Ascending aorta (tissue), 2 donors: ENCODE measurements at regions not wholly inside any gene's neighbourhood (a gene's known extent, or its start where the extent isn't known, plus 50 kb on each side); places are given as distances from the start of the nearest gene placed in this dataset.

Experiments
- DNase-seq, 2 donors: peaks; one replicate each; pipeline ENCODE4 v3.0.0-alpha.2; 2019; ENCODE audit warnings: low spot score in 2 of 2
- H3K27ac ChIP-seq, 2 donors: fragments of 200-600 bp; sonication (generic); one replicate each; pipeline ENCODE4 v1.5.1; 2016 to 2017; ENCODE audit warnings: mild to moderate bottlenecking in 1 of 2
- H3K27me3 ChIP-seq: fragments of 200-600 bp; sonication (generic); one replicate; pipeline ENCODE4 v1.5.1; 2017
- H3K36me3 ChIP-seq, 2 donors: fragments of 200-600 bp; sonication (generic); one replicate each; pipeline ENCODE4 v1.5.1; 2016
- H3K4me1 ChIP-seq, 2 donors: fragments of 200-600 bp; sonication (generic); one replicate each; pipeline ENCODE4 v1.5.1; 2016 to 2017; ENCODE audit warnings: mild to moderate bottlenecking in 1 of 2
- H3K4me3 ChIP-seq, 2 donors: fragments of 200-600 bp; sonication (generic); one replicate each; pipeline ENCODE4 v1.5.1; 2016 to 2017; ENCODE audit warnings: mild to moderate bottlenecking in 1 of 2
- H3K9me3 ChIP-seq, 2 donors: fragments of 200-600 bp; sonication (generic); one replicate each; pipeline ENCODE4 v1.5.1; 2016
- intact Hi-C: fragments of 100-400 bp; cut with DNase I; formaldehyde crosslinking; loops from one replicate; pipeline ENCODE4 v1.15.1; 2023
- TF ChIP-seq, protein P1 (sequence below), 3 experiments: fragments of 200-600 bp in 2 of 3; fragments of 450-650 bp in 1 of 3; sonication (generic) in 2 of 3; IDR thresholded peaks; one replicate each; pipeline ENCODE4 v1.5.1; 2016 to 2019; ENCODE audit warnings: antibody characterized with exemption in 3 of 3, mild to moderate bottlenecking in 1 of 3, moderate library complexity in 1 of 3

DNA sequence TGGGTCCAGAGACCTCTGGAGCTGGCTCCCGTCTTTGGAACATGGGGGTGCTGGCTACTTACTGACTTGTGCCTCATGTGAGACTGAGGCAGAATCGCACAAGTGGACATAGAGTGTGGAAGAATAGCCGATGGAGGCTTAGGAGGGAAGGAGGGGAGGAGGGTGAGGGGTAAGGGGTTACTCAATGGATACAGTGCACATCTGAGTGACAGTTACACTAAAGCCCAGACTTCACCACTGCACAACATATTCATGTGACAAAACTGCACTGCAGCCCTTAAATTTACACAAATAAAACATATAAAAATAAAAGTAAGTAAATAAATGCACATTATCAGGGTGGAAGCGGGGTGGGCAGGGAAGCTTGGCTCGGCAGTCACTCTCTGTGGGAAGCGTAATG lies 197.7 kb upstream of the RAB4A start:
- H3K27ac ChIP-seq = no peak overlapping the region
- no peak for DNase-seq
- TF ChIP-seq, protein P1, sequence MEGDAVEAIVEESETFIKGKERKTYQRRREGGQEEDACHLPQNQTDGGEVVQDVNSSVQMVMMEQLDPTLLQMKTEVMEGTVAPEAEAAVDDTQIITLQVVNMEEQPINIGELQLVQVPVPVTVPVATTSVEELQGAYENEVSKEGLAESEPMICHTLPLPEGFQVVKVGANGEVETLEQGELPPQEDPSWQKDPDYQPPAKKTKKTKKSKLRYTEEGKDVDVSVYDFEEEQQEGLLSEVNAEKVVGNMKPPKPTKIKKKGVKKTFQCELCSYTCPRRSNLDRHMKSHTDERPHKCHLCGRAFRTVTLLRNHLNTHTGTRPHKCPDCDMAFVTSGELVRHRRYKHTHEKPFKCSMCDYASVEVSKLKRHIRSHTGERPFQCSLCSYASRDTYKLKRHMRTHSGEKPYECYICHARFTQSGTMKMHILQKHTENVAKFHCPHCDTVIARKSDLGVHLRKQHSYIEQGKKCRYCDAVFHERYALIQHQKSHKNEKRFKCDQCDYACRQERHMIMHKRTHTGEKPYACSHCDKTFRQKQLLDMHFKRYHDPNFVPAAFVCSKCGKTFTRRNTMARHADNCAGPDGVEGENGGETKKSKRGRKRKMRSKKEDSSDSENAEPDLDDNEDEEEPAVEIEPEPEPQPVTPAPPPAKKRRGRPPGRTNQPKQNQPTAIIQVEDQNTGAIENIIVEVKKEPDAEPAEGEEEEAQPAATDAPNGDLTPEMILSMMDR (IDR thresholded peaks at IDR 0.05) = no peak
- intact Hi-C loops = no loop called here
- H3K9me3 ChIP-seq = no peaks in the 10 kb centered on the region
- H3K4me1 ChIP-seq = peaks cover 6 to 11% of the 10 kb centered on the region in 2 donors
- no peak overlapping the region for H3K4me3 ChIP-seq
- no peaks in the 10 kb centered on the region for H3K27me3 ChIP-seq
- H3K36me3 ChIP-seq = no peaks in the 10 kb centered on the region

DNA sequence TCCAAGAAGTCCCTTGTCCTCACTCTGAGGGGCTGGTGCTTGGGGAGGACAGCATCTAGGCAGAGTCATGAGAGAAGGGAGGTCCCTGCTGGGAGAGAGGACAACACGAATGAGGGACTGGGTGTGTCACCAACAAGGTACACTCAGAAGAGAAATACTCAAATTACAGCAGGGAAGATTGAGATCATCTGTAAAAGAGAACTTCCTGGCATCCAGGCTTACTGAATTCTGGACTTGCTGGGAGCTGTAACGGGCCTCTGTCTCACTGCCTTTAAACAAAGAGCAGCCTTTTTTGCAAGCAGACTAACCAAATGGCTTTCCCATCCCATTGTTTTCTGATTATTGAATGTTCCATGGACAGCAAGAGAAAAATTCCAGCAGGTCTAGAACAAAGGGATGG lies 195.7 kb upstream of the RAB4A start:
- H3K27me3 ChIP-seq = no peaks in the 10 kb centered on the region

GRCh38 chr1:229075716-229076115 lies 195.2 kb upstream of the RAB4A start:
- Histone ChIP-seq H3K27me3 (no peaks in the 10 kb centered on the region), H3K27ac (no peak overlapping the region), H3K4me3 (no peak overlapping the region), H3K9me3 (no peaks in the 10 kb centered on the region), H3K4me1 (peaks cover 0 to under 1% of the 10 kb centered on the region in 2 donors), H3K36me3 (no peaks in the 10 kb centered on the region)
- intact Hi-C loops = no loop called here
- TF ChIP-seq, protein P1 (IDR thresholded peaks at IDR 0.05) = no peak
- no peak for DNase-seq

More for the DNA sequence above, 195.7 kb upstream of the RAB4A start:
- TF ChIP-seq, protein P1 (IDR thresholded peaks at IDR 0.05) = no peak
- peaks cover 0 to 5% of the 10 kb centered on the region in 2 donors for H3K4me1 ChIP-seq
- H3K27ac ChIP-seq = no peak overlapping the region
- H3K4me3 ChIP-seq = no peak overlapping the region
- DNase-seq = no peak
- H3K36me3 ChIP-seq = no peaks in the 10 kb centered on the region
- intact Hi-C loops = no loop called here
- H3K9me3 ChIP-seq = no peaks in the 10 kb centered on the region

DNA sequence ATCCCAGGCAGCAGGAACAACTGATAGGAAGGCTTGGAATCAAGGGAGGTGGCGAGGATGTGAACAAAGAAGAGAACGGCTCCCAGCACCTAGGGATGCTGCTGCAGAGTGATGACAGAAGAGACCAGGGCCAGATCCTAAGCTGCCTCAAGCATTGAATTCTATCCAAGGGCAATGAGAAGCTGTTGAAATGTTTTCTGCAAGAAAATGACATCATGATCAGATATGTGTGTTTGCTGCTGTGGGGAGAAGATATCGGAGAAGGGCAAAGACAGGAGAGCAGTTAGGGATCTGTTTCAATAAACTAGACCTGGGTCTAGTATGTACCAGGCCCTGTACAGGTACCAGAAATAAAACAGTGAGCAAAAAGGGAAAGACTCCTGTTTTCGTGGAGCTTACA lies 194.7 kb upstream of the RAB4A start:
- Histone ChIP-seq H3K9me3 (no peaks in the 10 kb centered on the region), H3K4me1 (no peaks in the 10 kb centered on the region), H3K36me3 (no peaks in the 10 kb centered on the region), H3K4me3 (no peak overlapping the region), H3K27ac (no peak overlapping the region), H3K27me3 (no peaks in the 10 kb centered on the region)
- DNase-seq = no peak
- TF ChIP-seq, protein P1 (IDR thresholded peaks at IDR 0.05) = no peak
- intact Hi-C loops = no loop called here

- Histone ChIP-seq H3K4me1 (no peaks in the 10 kb centered on the region), H3K9me3 (peaks cover 8 to 15% of the 10 kb centered on the region in 2 donors), H3K36me3 (no peaks in the 10 kb centered on the region), H3K27me3 (no peaks in the 10 kb centered on the region), H3K27ac (no peak overlapping the region), H3K4me3 (no peak overlapping the region)
- TF ChIP-seq, protein P1 (IDR thresholded peaks at IDR 0.05) = no peak
- intact Hi-C loops = no loop called here
- DNase-seq = no peak
These were observed 191.8 kb upstream of the RAB4A start for GRCh38 chr1:229079016-229079595.

DNA sequence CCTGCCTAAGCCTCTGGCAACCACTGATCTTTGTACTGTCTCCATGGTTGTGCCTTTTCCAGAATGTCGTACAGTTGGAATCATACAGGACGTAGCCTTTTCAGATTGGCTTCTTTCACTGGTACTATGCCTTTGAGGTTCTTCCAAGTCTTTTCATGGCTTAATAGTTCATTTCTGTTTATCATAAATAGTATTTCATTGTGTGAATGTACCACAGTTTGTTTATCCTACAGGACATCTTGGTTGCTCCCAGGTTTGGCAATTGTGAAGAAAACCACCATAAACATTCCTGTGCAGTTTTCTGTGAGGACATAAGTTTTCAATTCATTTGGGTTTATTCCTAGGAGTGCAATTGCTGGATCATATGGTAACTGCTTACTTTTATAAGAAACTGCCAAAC lies 190.6 kb upstream of the RAB4A start:
- H3K9me3 ChIP-seq = peaks cover 8 to 15% of the 10 kb centered on the region in 2 donors
- no peak for DNase-seq
- H3K27ac ChIP-seq = no peak overlapping the region
- no peaks in the 10 kb centered on the region for H3K36me3 ChIP-seq
- no peaks in the 10 kb centered on the region for H3K27me3 ChIP-seq
- intact Hi-C loops = no loop called here
- H3K4me1 ChIP-seq = peaks cover 0 to 3% of the 10 kb centered on the region in 2 donors
- H3K4me3 ChIP-seq = no peak overlapping the region
- TF ChIP-seq, protein P1 (IDR thresholded peaks at IDR 0.05) = no peak
